DND-41 (cell line): ENCODE measurements at regions not wholly inside any gene's neighbourhood (a gene's known extent, or its start where the extent isn't known, plus 50 kb on each side); places are given as distances from the start of the nearest gene placed in this dataset.
"Not testable (repeated sequence)": the region's sequence is repeated elsewhere in the genome, so short reads cannot be mapped to it uniquely, and the experiment has no call there.

ENCODE experiments used
- ATAC-seq: fragments of 200-7000 bp; cut with Tn5 transposase; 3 replicates; pipeline ENCODE4 v1.9.1; 2021; ENCODE audit warnings: low read depth; ENCODE audit not compliant: insufficient read depth
- DNase-seq: peaks from one replicate; pipeline ENCODE4 v3.0.0-alpha.2; 2020
- H2AFZ ChIP-seq: 2 replicates; pipeline ENCODE4 v1.6.0; 2012; ENCODE audit warnings: low read depth, low read length
- H3K27ac ChIP-seq: 2 replicates; pipeline ENCODE4 v1.5.1; 2012; ENCODE audit warnings: low read length, inconsistent platforms
- H3K27me3 ChIP-seq: fragments of 200-600 bp; sonication (generic); 2 replicates; pipeline ENCODE4 v1.6.0; 2012; ENCODE audit warnings: low read length, mild to moderate bottlenecking, inconsistent platforms; ENCODE audit not compliant: insufficient read depth, poor library complexity
- H3K36me3 ChIP-seq: 2 replicates; pipeline ENCODE4 v1.5.1; 2012; ENCODE audit warnings: low read length, inconsistent platforms; ENCODE audit not compliant: insufficient read depth
- H3K4me1 ChIP-seq: 2 replicates; pipeline ENCODE4 v1.5.1; 2012; ENCODE audit warnings: mild to moderate bottlenecking, low read length; ENCODE audit not compliant: insufficient read depth
- H3K4me2 ChIP-seq: 2 replicates; pipeline ENCODE4 v1.6.0; 2012; ENCODE audit warnings: mild to moderate bottlenecking, moderate library complexity, low read length, inconsistent platforms; ENCODE audit not compliant: insufficient read depth
- H3K4me3 ChIP-seq, 2 experiments: fragments of 200-600 bp in 1 of 2; shearing (Covaris generic) in 1 of 2; 2 replicates each; pipeline ENCODE4 v1.5.1; 2012 to 2016; ENCODE audit warnings: inconsistent platforms in 2 of 2, low read length in 2 of 2, mild to moderate bottlenecking in 2 of 2, low read depth in 1 of 2, moderate library complexity in 1 of 2
- H3K79me2 ChIP-seq: 2 replicates; pipeline ENCODE4 v1.6.0; 2012; ENCODE audit warnings: low read length, inconsistent platforms; ENCODE audit not compliant: insufficient read depth
- H3K9ac ChIP-seq: 2 replicates; pipeline ENCODE4 v1.6.0; 2012; ENCODE audit warnings: low read depth, mild to moderate bottlenecking, inconsistent platforms, low read length, moderate library complexity
- H3K9me3 ChIP-seq: 2 replicates; pipeline ENCODE4 v1.5.1; 2012; ENCODE audit warnings: low read length, moderate library complexity, mild to moderate bottlenecking, inconsistent platforms; ENCODE audit not compliant: insufficient read depth, severe bottlenecking
- H4K20me1 ChIP-seq: 2 replicates; pipeline ENCODE4 v1.6.0; 2012; ENCODE audit warnings: low read length; ENCODE audit not compliant: insufficient read depth
- CTCF ChIP-seq: IDR thresholded peaks from 2 replicates; pipeline ENCODE4 v1.5.1; 2012; ENCODE audit warnings: borderline replicate concordance, low read length, moderate library complexity, mild to moderate bottlenecking; ENCODE audit not compliant: poor library complexity, severe bottlenecking; ENCODE audit errors: extremely low read depth
- EZH2 ChIP-seq: IDR thresholded peaks from 3 replicates; pipeline ENCODE4 v1.6.1; 2012; ENCODE audit warnings: borderline replicate concordance, low read depth, mild to moderate bottlenecking, moderate library complexity, low read length, inconsistent platforms; ENCODE audit not compliant: severe bottlenecking

- H3K27ac ChIP-seq = no peak overlapping the region
- no peaks in the 10 kb centered on the region for H3K9me3 ChIP-seq
- ATAC-seq (no peak), DNase-seq (no peak)
- no peaks in the 10 kb centered on the region for H4K20me1 ChIP-seq
- no peak overlapping the region for H3K4me2 ChIP-seq
- no peaks in the 10 kb centered on the region for H3K27me3 ChIP-seq
- H3K9ac ChIP-seq = no peak overlapping the region
- H3K4me3 ChIP-seq = no peak overlapping the region
- H2AFZ ChIP-seq = no peak overlapping the region
- TF ChIP-seq EZH2 = no peak
- TF ChIP-seq CTCF = no peak
- no peaks in the 10 kb centered on the region for H3K79me2 ChIP-seq
- no peaks in the 10 kb centered on the region for H3K36me3 ChIP-seq
- peaks cover 9% of the 10 kb centered on the region for H3K4me1 ChIP-seq
Measured at GRCh38 chrY:7793989-7794388, 882.4 kb upstream of the AMELY start.

GRCh38 chrY:7792431-7792830 lies 880.9 kb upstream of the AMELY start:
- no peaks in the 10 kb centered on the region for H4K20me1 ChIP-seq
- H3K36me3 ChIP-seq = no peaks in the 10 kb centered on the region
- no peak overlapping the region for H3K4me3 ChIP-seq
- H3K79me2 ChIP-seq = no peaks in the 10 kb centered on the region
- no peaks in the 10 kb centered on the region for H3K9me3 ChIP-seq
- no peaks in the 10 kb centered on the region for H3K27me3 ChIP-seq
- TF ChIP-seq CTCF = no peak
- no peak for TF ChIP-seq EZH2
- no peak for DNase-seq
- H3K27ac ChIP-seq = no peak overlapping the region
- no peak for ATAC-seq
- H2AFZ ChIP-seq = no peak overlapping the region
- peaks cover 9% of the 10 kb centered on the region for H3K4me1 ChIP-seq
- H3K9ac ChIP-seq = no peak overlapping the region
- H3K4me2 ChIP-seq = no peak overlapping the region

- ATAC-seq = no peak
Measured at GRCh38 chrY:7781501-7781900, 869.9 kb upstream of the AMELY start.

GRCh38 chrY:7775436-7775835 lies 863.9 kb upstream of the AMELY start:
- H3K79me2 ChIP-seq, H3K4me1 ChIP-seq, H3K4me2 ChIP-seq, H2AFZ ChIP-seq, H3K9me3 ChIP-seq, H3K27me3 ChIP-seq, H3K9ac ChIP-seq, H4K20me1 ChIP-seq, DNase-seq, ATAC-seq, H3K36me3 ChIP-seq, H3K4me3 ChIP-seq, H3K27ac ChIP-seq: not testable (repeated sequence)

More at GRCh38 chrY:7781501-7781900, 869.9 kb upstream of the AMELY start:
- Histone ChIP-seq H3K9ac (no peak overlapping the region), H3K27me3 (no peaks in the 10 kb centered on the region), H3K4me3 (no peak overlapping the region), H3K4me2 (no peak overlapping the region), H3K9me3 (no peaks in the 10 kb centered on the region), H3K4me1 (no peaks in the 10 kb centered on the region), H4K20me1 (no peaks in the 10 kb centered on the region), H3K79me2 (no peaks in the 10 kb centered on the region), H3K36me3 (no peaks in the 10 kb centered on the region), H2AFZ (no peak overlapping the region), H3K27ac (no peak overlapping the region)
- no peak for DNase-seq
- TF ChIP-seq CTCF (no peak), EZH2 (no peak)
